ENCODE measurements at regions not wholly inside any gene's neighbourhood (a gene's known extent, or its start where the extent isn't known, plus 50 kb on each side); places are given as distances from the start of the nearest gene placed in this dataset.

- Mint-ChIP-seq H3K27ac (no peak overlapping the region), H3K9me3 (peaks cover 0 to 20% (median 5%) of the 10 kb centered on the region in 6 donors), H3K36me3 (no peaks in the 10 kb centered on the region), H3K4me3 (no peak overlapping the region), H3K4me1 (no peaks in the 10 kb centered on the region), H3K27me3 (ENCODE audit: low read depth in 3 of 3) (peaks cover 0 to 1% (median 0%) of the 10 kb centered on the region in 3 donors)
- DNase-seq = no peak
These were observed 185.9 kb upstream of the NBEA start for GRCh38 chr13:34756136-34756535.

GRCh38 chr13:34756572-34756971 lies 185.5 kb upstream of the NBEA start:
- DNase-seq = no peak
- Mint-ChIP-seq H3K4me3 (no peak overlapping the region), H3K9me3 (peaks cover 0 to 21% (median 5%) of the 10 kb centered on the region in 6 donors), H3K4me1 (no peaks in the 10 kb centered on the region), H3K27ac (no peak overlapping the region), H3K36me3 (no peaks in the 10 kb centered on the region), H3K27me3 (ENCODE audit: low read depth in 3 of 3) (peaks cover 0 to 1% (median 0%) of the 10 kb centered on the region in 3 donors)

GRCh38 chr13:34757441-34757840 lies 184.6 kb upstream of the NBEA start:
- Mint-ChIP-seq H3K9me3 (peaks cover 0 to 22% (median 4%) of the 10 kb centered on the region in 6 donors), H3K4me3 (no peak overlapping the region), H3K27ac (no peak overlapping the region), H3K27me3 (ENCODE audit: low read depth in 3 of 3) (no peaks in the 10 kb centered on the region), H3K36me3 (no peaks in the 10 kb centered on the region), H3K4me1 (no peaks in the 10 kb centered on the region)
- no peak for DNase-seq

- DNase-seq = no peak
- no peaks in the 10 kb centered on the region for H3K4me1 Mint-ChIP-seq
- H3K4me3 Mint-ChIP-seq = no peak overlapping the region
- no peak overlapping the region for H3K27ac Mint-ChIP-seq
- no peaks in the 10 kb centered on the region for H3K27me3 Mint-ChIP-seq (ENCODE audit: low read depth in 3 of 3)
- peaks cover 0 to 28% (median 3%) of the 10 kb centered on the region in 6 donors for H3K9me3 Mint-ChIP-seq
- no peaks in the 10 kb centered on the region for H3K36me3 Mint-ChIP-seq
These were observed 183.4 kb upstream of the NBEA start for GRCh38 chr13:34758628-34759027.

- Mint-ChIP-seq H3K9me3 (peaks cover 3 to 34% (median 8%) of the 10 kb centered on the region in 6 donors), H3K4me3 (no peak overlapping the region), H3K4me1 (no peaks in the 10 kb centered on the region), H3K36me3 (no peaks in the 10 kb centered on the region), H3K27ac (no peak overlapping the region), H3K27me3 (ENCODE audit: low read depth in 3 of 3) (no peaks in the 10 kb centered on the region)
- DNase-seq = no peak
These were observed 179.8 kb upstream of the NBEA start for GRCh38 chr13:34762312-34762711.

- Mint-ChIP-seq H3K36me3 (no peaks in the 10 kb centered on the region), H3K27me3 (ENCODE audit: low read depth in 3 of 3) (peaks cover 0 to 2% (median 0%) of the 10 kb centered on the region in 3 donors), H3K4me3 (no peak overlapping the region), H3K27ac (no peak overlapping the region), H3K9me3 (peaks cover 0 to 39% (median 8%) of the 10 kb centered on the region in 6 donors), H3K4me1 (no peaks in the 10 kb centered on the region)
- no peak for DNase-seq
These were observed 177.8 kb upstream of the NBEA start for GRCh38 chr13:34764246-34764645.

GRCh38 chr13:34765446-34766180 lies 176.5 kb upstream of the NBEA start:
- peaks cover 0 to 31% (median 8%) of the 10 kb centered on the region in 6 donors for H3K9me3 Mint-ChIP-seq
- no peaks in the 10 kb centered on the region for H3K4me1 Mint-ChIP-seq
- no peak overlapping the region for H3K4me3 Mint-ChIP-seq
- no peaks in the 10 kb centered on the region for H3K36me3 Mint-ChIP-seq
- no peak for DNase-seq
- H3K27ac Mint-ChIP-seq = no peak overlapping the region
- peaks cover 0 to 2% (median 0%) of the 10 kb centered on the region in 3 donors for H3K27me3 Mint-ChIP-seq (ENCODE audit: low read depth in 3 of 3)

- Mint-ChIP-seq H3K27me3 (ENCODE audit: low read depth in 3 of 3) (peaks cover 0 to 2% (median 0%) of the 10 kb centered on the region in 3 donors), H3K36me3 (peaks cover 0 to under 1% (median 0%) of the 10 kb centered on the region in 3 donors), H3K27ac (no peak overlapping the region), H3K9me3 (peaks cover 0 to 14% (median 8%) of the 10 kb centered on the region in 6 donors), H3K4me3 (no peak overlapping the region), H3K4me1 (no peaks in the 10 kb centered on the region)
- DNase-seq = no peak
These were observed 174.3 kb upstream of the NBEA start for GRCh38 chr13:34767778-34768177.

GRCh38 chr13:34772206-34772605 lies 169.9 kb upstream of the NBEA start:
- H3K9me3 Mint-ChIP-seq = peaks cover 0 to 17% (median 6%) of the 10 kb centered on the region in 6 donors
- DNase-seq = no peak
- H3K27me3 Mint-ChIP-seq (ENCODE audit: low read depth in 3 of 3) = peaks cover 0 to 2% (median 0%) of the 10 kb centered on the region in 3 donors
- no peak overlapping the region for H3K4me3 Mint-ChIP-seq
- no peak overlapping the region for H3K27ac Mint-ChIP-seq
- peaks cover 0 to 2% (median 0%) of the 10 kb centered on the region in 3 donors for H3K36me3 Mint-ChIP-seq
- H3K4me1 Mint-ChIP-seq = no peaks in the 10 kb centered on the region

- DNase-seq = no peak
- Mint-ChIP-seq H3K27me3 (ENCODE audit: low read depth in 3 of 3) (peaks cover 0 to 2% (median 0%) of the 10 kb centered on the region in 3 donors), H3K4me3 (no peak overlapping the region), H3K4me1 (no peaks in the 10 kb centered on the region), H3K36me3 (peaks cover 0 to 2% (median 0%) of the 10 kb centered on the region in 3 donors), H3K9me3 (peaks cover 0 to 20% (median 6%) of the 10 kb centered on the region in 6 donors), H3K27ac (no peak overlapping the region)
These were observed 169.2 kb upstream of the NBEA start for GRCh38 chr13:34772881-34773280.

- Mint-ChIP-seq H3K27ac (no peak overlapping the region), H3K27me3 (ENCODE audit: low read depth in 3 of 3) (no peaks in the 10 kb centered on the region), H3K36me3 (peaks cover 0 to 2% (median 0%) of the 10 kb centered on the region in 3 donors), H3K4me3 (no peak overlapping the region), H3K9me3 (peaks cover 0 to 25% (median 6%) of the 10 kb centered on the region in 6 donors), H3K4me1 (no peaks in the 10 kb centered on the region)
- DNase-seq = no peak
These were observed 165.6 kb upstream of the NBEA start for GRCh38 chr13:34776390-34776981.

GRCh38 chr13:34777089-34777913 lies 164.8 kb upstream of the NBEA start:
- Mint-ChIP-seq H3K9me3 (peaks cover 0 to 31% (median 10%) of the 10 kb centered on the region in 6 donors), H3K27ac (no peak overlapping the region), H3K36me3 (peaks cover 0 to 2% (median 0%) of the 10 kb centered on the region in 3 donors), H3K27me3 (ENCODE audit: low read depth in 3 of 3) (no peaks in the 10 kb centered on the region), H3K4me1 (no peaks in the 10 kb centered on the region), H3K4me3 (no peak overlapping the region)
- DNase-seq = no peak

- Mint-ChIP-seq H3K36me3 (peaks cover 0 to 1% (median 0%) of the 10 kb centered on the region in 3 donors), H3K9me3 (peaks cover 0 to 31% (median 10%) of the 10 kb centered on the region in 6 donors), H3K4me3 (no peak overlapping the region), H3K4me1 (no peaks in the 10 kb centered on the region), H3K27ac (no peak overlapping the region), H3K27me3 (ENCODE audit: low read depth in 3 of 3) (no peaks in the 10 kb centered on the region)
- no peak for DNase-seq
These were observed 164.2 kb upstream of the NBEA start for GRCh38 chr13:34777914-34778303.

- H3K27me3 Mint-ChIP-seq (ENCODE audit: low read depth in 3 of 3) = no peaks in the 10 kb centered on the region
- no peak for DNase-seq
- no peaks in the 10 kb centered on the region for H3K36me3 Mint-ChIP-seq
- no peak overlapping the region for H3K27ac Mint-ChIP-seq
- no peak overlapping the region for H3K4me3 Mint-ChIP-seq
- H3K9me3 Mint-ChIP-seq = peaks cover 2 to 39% (median 10%) of the 10 kb centered on the region in 6 donors
- no peaks in the 10 kb centered on the region for H3K4me1 Mint-ChIP-seq
These were observed 162.9 kb upstream of the NBEA start for GRCh38 chr13:34779171-34779570.

Data from immature natural killer cell (primary cell).